SK-N-SH (cell line): ENCODE measurements at regions not wholly inside any gene's neighbourhood (a gene's known extent, or its start where the extent isn't known, plus 50 kb on each side); places are given as distances from the start of the nearest gene placed in this dataset.
A peak's percentile ranks its signal among the peaks of the same experiment; 100 is the strongest.

Experiments used
- CTCF ChIA-PET: fragments of 300-600, 350-600 bp; formaldehyde crosslinking; extraction: SDS; loops from one replicate; lab custom pipeline; 2021; lab: Yijun Ruan, JAX
- POLR2A ChIA-PET: fragments of 350-600 bp; sonication (Branson Sonifier 250); formaldehyde crosslinking; extraction: SDS; loops from one replicate; lab custom pipeline; 2020; ENCODE audit warnings: antibody characterized with exemption, inconsistent platforms; lab: Yijun Ruan, JAX
- DNase-seq: peaks from one replicate; pipeline ENCODE4 v3.0.0; 2012
- H2AFZ ChIP-seq: fragments of 200-600 bp; sonication (generic); 2 replicates; pipeline ENCODE4 v1.8.1; 2016; ENCODE audit warnings: antibody characterized with exemption, mild to moderate bottlenecking, low read depth
- H3F3A ChIP-seq: fragments of 200-600 bp; sonication (generic); replicated peaks from 2 replicates; pipeline ENCODE3; 2016; ENCODE audit warnings: antibody characterized with exemption, mild to moderate bottlenecking; ENCODE audit not compliant: insufficient read depth
- H3K27ac ChIP-seq, 2 experiments: fragments of 200-500 bp in 1 of 2; fragments of 200-600 bp in 1 of 2; sonication (Bioruptor generic) in 1 of 2; sonication (generic), shearing (Covaris generic) in 1 of 2; 2 replicates each; pipeline versions ENCODE4 v1.5.1 to v1.6.1; 2014 to 2016; ENCODE audit warnings: low read depth in 2 of 2, inconsistent platforms in 1 of 2, low read length in 1 of 2, mild to moderate bottlenecking in 1 of 2, mixed read lengths in 1 of 2
- H3K27me3 ChIP-seq: fragments of 200-600 bp; sonication (generic), shearing (Covaris generic); 2 replicates; pipeline ENCODE4 v1.6.1; 2016; ENCODE audit warnings: mixed run types; ENCODE audit not compliant: insufficient read depth
- H3K36me3 ChIP-seq, 2 experiments: fragments of 200-500 bp in 1 of 2; fragments of 200-600 bp in 1 of 2; sonication (Bioruptor generic) in 1 of 2; sonication (generic) in 1 of 2; replicated peaks in 1 of 2; 2 replicates each; pipeline versions ENCODE3 to v1.5.1; 2014 to 2016; ENCODE audit warnings: low read length in 1 of 2, mild to moderate bottlenecking in 1 of 2; ENCODE audit not compliant: insufficient read depth in 2 of 2, control insufficient read depth in 1 of 2
- H3K4me1 ChIP-seq, 2 experiments: fragments of 200-500 bp in 1 of 2; fragments of 200-600 bp in 1 of 2; sonication (Bioruptor generic) in 1 of 2; sonication (generic), shearing (Covaris generic) in 1 of 2; 2 replicates each; pipeline versions ENCODE4 v1.5.1 to v1.6.1; 2014 to 2016; ENCODE audit warnings: low read depth in 1 of 2, low read length in 1 of 2, mixed run types in 1 of 2; ENCODE audit not compliant: insufficient read depth in 2 of 2, control insufficient read depth in 1 of 2
- H3K4me2 ChIP-seq: fragments of 200-600 bp; sonication (generic), shearing (Covaris generic); 2 replicates; pipeline ENCODE4 v1.6.1; 2017; ENCODE audit warnings: mixed run types
- H3K4me3 ChIP-seq, 2 experiments: fragments of 200-500 bp in 1 of 2; fragments of 200-600 bp in 1 of 2; sonication (Bioruptor generic) in 1 of 2; sonication (generic), shearing (Covaris generic) in 1 of 2; 2 replicates each; pipeline versions ENCODE4 v1.5.1 to v1.8.1; 2014 to 2016; ENCODE audit warnings: low read depth in 2 of 2, inconsistent platforms in 1 of 2, low read length in 1 of 2, mild to moderate bottlenecking in 1 of 2, mixed read lengths in 1 of 2, moderate library complexity in 1 of 2
- H3K79me2 ChIP-seq: fragments of 200-600 bp; sonication (generic); 2 replicates; pipeline ENCODE4 v1.8.1; 2017; ENCODE audit warnings: mild to moderate bottlenecking; ENCODE audit not compliant: insufficient read depth
- H3K9ac ChIP-seq: fragments of 200-600 bp; sonication (generic); 2 replicates; pipeline ENCODE4 v1.6.1; 2017; ENCODE audit warnings: mixed run types
- H3K9me2 ChIP-seq: fragments of 200-600 bp; sonication (generic); 2 replicates; pipeline ENCODE4 v1.6.1; 2017; ENCODE audit warnings: mixed run types
- H3K9me3 ChIP-seq: fragments of 200-600 bp; sonication (generic); 2 replicates; pipeline ENCODE4 v1.6.1; 2017; ENCODE audit warnings: mixed run types, mild to moderate bottlenecking, moderate library complexity
- H4K20me1 ChIP-seq: fragments of 200-600 bp; sonication (generic); 2 replicates; pipeline ENCODE4 v1.6.1; 2017; ENCODE audit warnings: mild to moderate bottlenecking, mixed run types; ENCODE audit not compliant: insufficient read depth
- FOSL2 ChIP-seq: IDR thresholded peaks from 2 replicates; pipeline ENCODE4 v1.4.0; 2012; ENCODE audit warnings: low read depth, mild to moderate bottlenecking, moderate library complexity, borderline replicate concordance
- FOXJ3 ChIP-seq: sonication (generic); formaldehyde crosslinking; IDR thresholded peaks from 2 replicates; pipeline ENCODE4 v1.5.1; 2020; ENCODE audit warnings: mild to moderate bottlenecking, missing genetic modification reagents
- JUND ChIP-seq: IDR thresholded peaks from 2 replicates; pipeline ENCODE4 v1.4.0; 2012
- MEF2A ChIP-seq: IDR thresholded peaks from 2 replicates; pipeline ENCODE4 v1.4.0; 2012; ENCODE audit warnings: low read depth, borderline replicate concordance
- MXI1 ChIP-seq: IDR thresholded peaks from 2 replicates; pipeline ENCODE4 v1.6.1; 2012; ENCODE audit warnings: mild to moderate bottlenecking, low read depth, low read length, improper control_type of control experiment
- NFIC ChIP-seq: IDR thresholded peaks from 2 replicates; pipeline ENCODE4 v1.4.0; 2012; ENCODE audit warnings: borderline replicate concordance
- RAD21 ChIP-seq: IDR thresholded peaks from 2 replicates; pipeline ENCODE4 v1.6.1; 2012; ENCODE audit warnings: mild to moderate bottlenecking, low read length
- RCOR1 ChIP-seq: fragments of 150-350 bp; IDR thresholded peaks from 2 replicates; pipeline ENCODE4 v1.6.1; 2017; ENCODE audit warnings: antibody characterized with exemption, low read length
- SIN3A ChIP-seq: IDR thresholded peaks from 2 replicates; pipeline ENCODE4 v1.6.1; 2012; ENCODE audit warnings: low read depth, mild to moderate bottlenecking, low read length, moderate library complexity, borderline replicate concordance
- SMC3 ChIP-seq: IDR thresholded peaks from 2 replicates; pipeline ENCODE4 v1.6.1; 2012; ENCODE audit warnings: low read depth, low read length, improper control_type of control experiment
- YY1 ChIP-seq: IDR thresholded peaks from 2 replicates; pipeline ENCODE4 v1.4.0; 2012; ENCODE audit warnings: low read depth, mild to moderate bottlenecking
- WGBS: methylation state at CpG from one replicate; pipeline ENCODE4 v1.1.6; 2017; ENCODE audit warnings: low lambda C conversion rate; 5-methylcytosine and 5-hydroxymethylcytosine counted together
- TF ChIP-seq, protein P1 (sequence below): fragments of 200-600 bp; sonication (generic); IDR thresholded peaks from 2 replicates; pipeline ENCODE4 v1.6.1; 2017; ENCODE audit warnings: antibody characterized with exemption, mild to moderate bottlenecking, moderate library complexity

- ChIA-PET POLR2A (no interaction called here), CTCF (interaction anchor here (0.6 kb wide), 1 partner anchor 744 kb away, joined by 3 read pairs; no protein-coding TSS in a partner anchor)
- 62% methylated on average over 3 of the region's 3 CpGs for WGBS
- H3K9me2 ChIP-seq: no peaks in the 10 kb centered on the region
- H3K27ac ChIP-seq: no peak overlapping the region
- H2AFZ ChIP-seq: no peak overlapping the region
- no peak overlapping the region for H3K4me3 ChIP-seq
- no peak for TF ChIP-seq YY1
- TF ChIP-seq, all 33 proteins: peak for 0
- Histone ChIP-seq H3K9me3 (no peaks in the 10 kb centered on the region), H3K4me2 (no peak overlapping the region), H4K20me1 (no peaks in the 10 kb centered on the region), H3K9ac (no peak overlapping the region), H3K79me2 (no peaks in the 10 kb centered on the region), H3K36me3 (no peaks in the 10 kb centered on the region), H3K4me1 (no peaks in the 10 kb centered on the region; a peak in 1 of 4 replicates), H3K27me3 (no peaks in the 10 kb centered on the region), H3F3A (no peaks in the 10 kb centered on the region)
- no peak for DNase-seq
Observed at GRCh38 chr11:23543651-23544222, 683.5 kb upstream of the CCDC179 start.

- no peak overlapping the region for H3K9ac ChIP-seq
- POLR2A ChIA-PET: no interaction called here
Observed at GRCh38 chr11:23551706-23552105, 691.4 kb upstream of the CCDC179 start.

DNA sequence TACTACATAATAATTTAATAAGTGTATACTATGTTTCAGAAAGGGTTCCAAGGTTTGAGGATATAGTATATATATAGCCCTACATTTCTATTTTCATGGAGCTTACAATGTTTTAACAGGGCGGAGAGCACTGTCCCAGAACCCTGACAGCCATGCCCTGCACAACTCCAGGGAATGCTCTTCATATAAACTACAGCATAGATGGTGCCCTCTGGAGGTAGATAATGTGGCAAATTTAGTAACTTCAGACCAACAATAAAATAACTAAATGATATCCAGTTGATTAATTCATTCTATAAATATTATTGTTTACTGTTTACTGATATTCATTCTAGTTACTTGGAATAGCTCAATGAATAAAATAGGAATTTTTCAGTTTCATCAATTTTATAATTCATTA, 693.7 kb upstream of the CCDC179 start:
- H3K27ac ChIP-seq: no peak overlapping the region
- no peaks in the 10 kb centered on the region for H3K4me1 ChIP-seq
- no peak overlapping the region for H3K4me2 ChIP-seq
- no peak for TF ChIP-seq JUND
- TF ChIP-seq MXI1: no peak
- TF ChIP-seq, protein P1, sequence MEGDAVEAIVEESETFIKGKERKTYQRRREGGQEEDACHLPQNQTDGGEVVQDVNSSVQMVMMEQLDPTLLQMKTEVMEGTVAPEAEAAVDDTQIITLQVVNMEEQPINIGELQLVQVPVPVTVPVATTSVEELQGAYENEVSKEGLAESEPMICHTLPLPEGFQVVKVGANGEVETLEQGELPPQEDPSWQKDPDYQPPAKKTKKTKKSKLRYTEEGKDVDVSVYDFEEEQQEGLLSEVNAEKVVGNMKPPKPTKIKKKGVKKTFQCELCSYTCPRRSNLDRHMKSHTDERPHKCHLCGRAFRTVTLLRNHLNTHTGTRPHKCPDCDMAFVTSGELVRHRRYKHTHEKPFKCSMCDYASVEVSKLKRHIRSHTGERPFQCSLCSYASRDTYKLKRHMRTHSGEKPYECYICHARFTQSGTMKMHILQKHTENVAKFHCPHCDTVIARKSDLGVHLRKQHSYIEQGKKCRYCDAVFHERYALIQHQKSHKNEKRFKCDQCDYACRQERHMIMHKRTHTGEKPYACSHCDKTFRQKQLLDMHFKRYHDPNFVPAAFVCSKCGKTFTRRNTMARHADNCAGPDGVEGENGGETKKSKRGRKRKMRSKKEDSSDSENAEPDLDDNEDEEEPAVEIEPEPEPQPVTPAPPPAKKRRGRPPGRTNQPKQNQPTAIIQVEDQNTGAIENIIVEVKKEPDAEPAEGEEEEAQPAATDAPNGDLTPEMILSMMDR: peak; percentile 40
- no peak for TF ChIP-seq RAD21
- peak; percentile 17; the same call in 1 of the 2 replicates for TF ChIP-seq SMC3
- no peak for TF ChIP-seq FOSL2
- TF ChIP-seq, all 33 proteins: peak for 2
- no peaks in the 10 kb centered on the region for H3K9me2 ChIP-seq
- H3K4me3 ChIP-seq: no peak overlapping the region
- no peak overlapping the region for H2AFZ ChIP-seq
- DNase-seq: no peak
- 68% methylated on average over 1 of the region's 1 CpG for WGBS
- H3F3A ChIP-seq: peaks cover 7% of the 10 kb centered on the region
- no peaks in the 10 kb centered on the region for H3K36me3 ChIP-seq
- H3K79me2 ChIP-seq: no peaks in the 10 kb centered on the region
- no peaks in the 10 kb centered on the region for H3K9me3 ChIP-seq
- H3K9ac ChIP-seq: no peak overlapping the region
- ChIA-PET POLR2A (no interaction called here), CTCF (interaction anchor here (0.9 to 2.1 kb wide), 2 partner anchors 14 to 20 kb away, joined by 3 to 10 read pairs; no protein-coding TSS in a partner anchor)
- no peaks in the 10 kb centered on the region for H4K20me1 ChIP-seq
- H3K27me3 ChIP-seq: no peaks in the 10 kb centered on the region

More at GRCh38 chr11:23551706-23552105, 691.4 kb upstream of the CCDC179 start:
- Histone ChIP-seq H3K4me3 (no peak overlapping the region), H3K4me1 (no peaks in the 10 kb centered on the region), H3F3A (peaks cover 7% of the 10 kb centered on the region), H3K4me2 (no peak overlapping the region), H2AFZ (no peak overlapping the region), H3K9me2 (no peaks in the 10 kb centered on the region), H3K9me3 (no peaks in the 10 kb centered on the region), H4K20me1 (no peaks in the 10 kb centered on the region), H3K36me3 (no peaks in the 10 kb centered on the region), H3K27me3 (no peaks in the 10 kb centered on the region), H3K79me2 (no peaks in the 10 kb centered on the region), H3K27ac (no peak overlapping the region)
- 42% methylated on average over 1 of the region's 1 CpG for WGBS
- CTCF ChIA-PET: no interaction called here
- DNase-seq: no peak
- no peak for TF ChIP-seq RCOR1
- TF ChIP-seq SIN3A: no peak
- TF ChIP-seq MEF2A: no peak
- TF ChIP-seq NFIC: no peak
- no peak for TF ChIP-seq FOXJ3 (CRISPR knock-in tag)
